Neural cell (in vitro differentiated cells): ENCODE measurements at regions not wholly inside any gene's neighbourhood (a gene's known extent, or its start where the extent isn't known, plus 50 kb on each side); places are given as distances from the start of the nearest gene placed in this dataset.

Source experiments
- H2AFZ ChIP-seq: fragments of 200-600, 300-800 bp; sonication (generic), shearing (Covaris generic); 2 replicates; pipeline ENCODE4 v1.6.0; 2014; ENCODE audit warnings: low read depth, mild to moderate bottlenecking, antibody characterized with exemption, low read length, moderate library complexity
- H3F3A ChIP-seq: fragments of 200-600 bp; shearing (Covaris generic); 2 replicates; pipeline ENCODE4 v1.6.1; 2016; ENCODE audit warnings: mild to moderate bottlenecking, moderate library complexity, mixed read lengths, antibody characterized with exemption, low read length; ENCODE audit not compliant: insufficient read depth, poor library complexity, severe bottlenecking
- H3K27ac ChIP-seq: fragments of 200-600, 300-800 bp; sonication (generic), shearing (Covaris generic); 2 replicates; pipeline ENCODE4 v1.5.1; 2014; ENCODE audit warnings: mild to moderate bottlenecking, low read length, moderate library complexity
- H3K27me3 ChIP-seq: fragments of 300-800, 200-600 bp; sonication (generic), shearing (Covaris generic); 2 replicates; pipeline ENCODE4 v1.6.0; 2014; ENCODE audit warnings: mild to moderate bottlenecking, low read depth, low read length, moderate library complexity; ENCODE audit not compliant: insufficient read depth
- H3K36me3 ChIP-seq: fragments of 300-800, 200-600 bp; sonication (generic), shearing (Covaris generic); 2 replicates; pipeline ENCODE4 v1.5.1; 2014; ENCODE audit warnings: mild to moderate bottlenecking, antibody characterized with exemption, low read length, moderate library complexity; ENCODE audit not compliant: insufficient read depth
- H3K4me2 ChIP-seq: fragments of 300-800, 200-600 bp; sonication (generic), shearing (Covaris generic); 2 replicates; pipeline ENCODE4 v1.6.0; 2014; ENCODE audit warnings: mild to moderate bottlenecking, low read length
- H3K4me3 ChIP-seq: fragments of 300-800, 200-600 bp; sonication (generic), shearing (Covaris generic); 2 replicates; pipeline ENCODE4 v1.5.1; 2014; ENCODE audit warnings: mild to moderate bottlenecking, low read length, moderate library complexity
- H3K79me2 ChIP-seq: fragments of 200-600 bp; shearing (Covaris generic); replicated peaks from 2 replicates; pipeline ENCODE4 v1.6.0; 2014; ENCODE audit warnings: mild to moderate bottlenecking, low read length, moderate library complexity; ENCODE audit not compliant: insufficient read depth
- H3K9ac ChIP-seq: fragments of 300-800, 200-600 bp; sonication (generic), shearing (Covaris generic); 2 replicates; pipeline ENCODE4 v1.6.1; 2016; ENCODE audit warnings: mild to moderate bottlenecking, low read length, mixed read lengths
- H3K9me2 ChIP-seq: fragments of 200-600 bp; shearing (Covaris generic); 2 replicates; pipeline ENCODE4 v1.6.1; 2016; ENCODE audit warnings: mild to moderate bottlenecking, low read length, mixed read lengths; ENCODE audit not compliant: insufficient read depth
- H3K9me3 ChIP-seq: fragments of 200-600, 300-800 bp; sonication (generic), shearing (Covaris generic); 2 replicates; pipeline ENCODE4 v1.6.1; 2016; ENCODE audit warnings: mild to moderate bottlenecking, mixed run types, low read length, moderate library complexity, mixed read lengths
- H4K20me1 ChIP-seq: fragments of 200-600 bp; shearing (Covaris generic); 2 replicates; pipeline ENCODE4 v1.6.1; 2016; ENCODE audit warnings: mild to moderate bottlenecking, mixed run types; ENCODE audit not compliant: insufficient read depth
- EP300 ChIP-seq: fragments of 450-650 bp; conservative IDR thresholded peaks from 2 replicates; pipeline ENCODE4 v1.6.1; 2014; ENCODE audit warnings: antibody characterized with exemption, mild to moderate bottlenecking, moderate library complexity; ENCODE audit not compliant: poor library complexity, severe bottlenecking
- EZH2 ChIP-seq: fragments of 200-600, 300-800 bp; shearing (Covaris generic), sonication (generic); IDR thresholded peaks from 2 replicates; pipeline ENCODE4 v1.6.1; 2014; ENCODE audit warnings: antibody characterized with exemption, low read length, borderline replicate concordance, mild to moderate bottlenecking; ENCODE audit not compliant: insufficient read depth, poor library complexity, severe bottlenecking
- MXI1 ChIP-seq: fragments of 450-650 bp; conservative IDR thresholded peaks from 2 replicates; pipeline ENCODE4 v1.6.1; 2014; ENCODE audit warnings: antibody characterized with exemption, mild to moderate bottlenecking; ENCODE audit not compliant: poor library complexity, severe bottlenecking
- POLR2AphosphoS5 ChIP-seq: IDR thresholded peaks from 2 replicates; pipeline ENCODE4 v1.6.1; 2012
- RAD21 ChIP-seq: fragments of 450-650 bp; conservative IDR thresholded peaks from 2 replicates; pipeline ENCODE4 v1.6.1; 2014; ENCODE audit warnings: antibody characterized with exemption, mild to moderate bottlenecking, moderate library complexity
- SMC3 ChIP-seq: fragments of 450-650 bp; conservative IDR thresholded peaks from 2 replicates; pipeline ENCODE4 v1.6.1; 2014; ENCODE audit warnings: antibody characterized with exemption, mild to moderate bottlenecking, moderate library complexity; ENCODE audit not compliant: poor library complexity
- TAF1 ChIP-seq: IDR thresholded peaks from 2 replicates; pipeline ENCODE4 v1.6.1; 2012; ENCODE audit warnings: low read depth
- TF ChIP-seq, protein P1 (sequence below): fragments of 450-650 bp; IDR thresholded peaks from 2 replicates; pipeline ENCODE4 v1.5.1; 2014; ENCODE audit warnings: antibody characterized with exemption, mild to moderate bottlenecking, moderate library complexity; ENCODE audit not compliant: poor library complexity, severe bottlenecking
- TF ChIP-seq, protein P2 (sequence below): IDR thresholded peaks from 2 replicates; pipeline ENCODE4 v1.6.1; 2012; ENCODE audit warnings: borderline replicate concordance

DNA sequence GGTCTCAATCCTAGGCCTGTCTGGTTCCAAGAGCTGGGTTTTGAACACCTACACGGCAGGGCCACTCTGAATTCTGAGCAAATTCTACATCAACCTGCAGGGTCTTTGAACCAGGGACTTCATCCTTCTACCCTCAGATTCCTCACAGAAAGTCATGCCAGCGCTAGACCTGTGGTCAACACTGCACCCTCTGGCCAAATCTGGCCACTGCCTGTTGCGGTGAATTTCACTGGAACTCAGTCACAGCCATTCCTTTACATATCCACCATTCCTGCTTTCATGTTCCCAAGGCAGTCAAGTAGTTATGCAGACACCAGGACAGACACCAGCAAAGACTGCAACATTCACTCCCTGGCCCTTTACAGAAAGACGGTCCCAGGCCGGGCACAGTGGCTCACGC lies 144.6 kb downstream of the C16orf95 start:
- Histone ChIP-seq H2AFZ (no peak overlapping the region), H3F3A (no peaks in the 10 kb centered on the region), H3K4me3 (no peak overlapping the region), H3K9ac (no peak overlapping the region), H3K4me2 (no peak overlapping the region), H3K36me3 (no peaks in the 10 kb centered on the region), H3K27me3 (no peaks in the 10 kb centered on the region), H3K79me2 (no peaks in the 10 kb centered on the region), H3K9me2 (no peaks in the 10 kb centered on the region), H3K9me3 (no peaks in the 10 kb centered on the region), H3K27ac (no peak overlapping the region), H4K20me1 (no peaks in the 10 kb centered on the region)
- TF ChIP-seq, protein P1, sequence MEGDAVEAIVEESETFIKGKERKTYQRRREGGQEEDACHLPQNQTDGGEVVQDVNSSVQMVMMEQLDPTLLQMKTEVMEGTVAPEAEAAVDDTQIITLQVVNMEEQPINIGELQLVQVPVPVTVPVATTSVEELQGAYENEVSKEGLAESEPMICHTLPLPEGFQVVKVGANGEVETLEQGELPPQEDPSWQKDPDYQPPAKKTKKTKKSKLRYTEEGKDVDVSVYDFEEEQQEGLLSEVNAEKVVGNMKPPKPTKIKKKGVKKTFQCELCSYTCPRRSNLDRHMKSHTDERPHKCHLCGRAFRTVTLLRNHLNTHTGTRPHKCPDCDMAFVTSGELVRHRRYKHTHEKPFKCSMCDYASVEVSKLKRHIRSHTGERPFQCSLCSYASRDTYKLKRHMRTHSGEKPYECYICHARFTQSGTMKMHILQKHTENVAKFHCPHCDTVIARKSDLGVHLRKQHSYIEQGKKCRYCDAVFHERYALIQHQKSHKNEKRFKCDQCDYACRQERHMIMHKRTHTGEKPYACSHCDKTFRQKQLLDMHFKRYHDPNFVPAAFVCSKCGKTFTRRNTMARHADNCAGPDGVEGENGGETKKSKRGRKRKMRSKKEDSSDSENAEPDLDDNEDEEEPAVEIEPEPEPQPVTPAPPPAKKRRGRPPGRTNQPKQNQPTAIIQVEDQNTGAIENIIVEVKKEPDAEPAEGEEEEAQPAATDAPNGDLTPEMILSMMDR: no peak
- TF ChIP-seq MXI1 (no peak), TAF1 (no peak), EP300 (no peak), RAD21 (no peak), SMC3 (no peak), POLR2AphosphoS5 (no peak), EZH2 (no peak)
- TF ChIP-seq, protein P2, sequence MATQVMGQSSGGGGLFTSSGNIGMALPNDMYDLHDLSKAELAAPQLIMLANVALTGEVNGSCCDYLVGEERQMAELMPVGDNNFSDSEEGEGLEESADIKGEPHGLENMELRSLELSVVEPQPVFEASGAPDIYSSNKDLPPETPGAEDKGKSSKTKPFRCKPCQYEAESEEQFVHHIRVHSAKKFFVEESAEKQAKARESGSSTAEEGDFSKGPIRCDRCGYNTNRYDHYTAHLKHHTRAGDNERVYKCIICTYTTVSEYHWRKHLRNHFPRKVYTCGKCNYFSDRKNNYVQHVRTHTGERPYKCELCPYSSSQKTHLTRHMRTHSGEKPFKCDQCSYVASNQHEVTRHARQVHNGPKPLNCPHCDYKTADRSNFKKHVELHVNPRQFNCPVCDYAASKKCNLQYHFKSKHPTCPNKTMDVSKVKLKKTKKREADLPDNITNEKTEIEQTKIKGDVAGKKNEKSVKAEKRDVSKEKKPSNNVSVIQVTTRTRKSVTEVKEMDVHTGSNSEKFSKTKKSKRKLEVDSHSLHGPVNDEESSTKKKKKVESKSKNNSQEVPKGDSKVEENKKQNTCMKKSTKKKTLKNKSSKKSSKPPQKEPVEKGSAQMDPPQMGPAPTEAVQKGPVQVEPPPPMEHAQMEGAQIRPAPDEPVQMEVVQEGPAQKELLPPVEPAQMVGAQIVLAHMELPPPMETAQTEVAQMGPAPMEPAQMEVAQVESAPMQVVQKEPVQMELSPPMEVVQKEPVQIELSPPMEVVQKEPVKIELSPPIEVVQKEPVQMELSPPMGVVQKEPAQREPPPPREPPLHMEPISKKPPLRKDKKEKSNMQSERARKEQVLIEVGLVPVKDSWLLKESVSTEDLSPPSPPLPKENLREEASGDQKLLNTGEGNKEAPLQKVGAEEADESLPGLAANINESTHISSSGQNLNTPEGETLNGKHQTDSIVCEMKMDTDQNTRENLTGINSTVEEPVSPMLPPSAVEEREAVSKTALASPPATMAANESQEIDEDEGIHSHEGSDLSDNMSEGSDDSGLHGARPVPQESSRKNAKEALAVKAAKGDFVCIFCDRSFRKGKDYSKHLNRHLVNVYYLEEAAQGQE: no peak

DNA sequence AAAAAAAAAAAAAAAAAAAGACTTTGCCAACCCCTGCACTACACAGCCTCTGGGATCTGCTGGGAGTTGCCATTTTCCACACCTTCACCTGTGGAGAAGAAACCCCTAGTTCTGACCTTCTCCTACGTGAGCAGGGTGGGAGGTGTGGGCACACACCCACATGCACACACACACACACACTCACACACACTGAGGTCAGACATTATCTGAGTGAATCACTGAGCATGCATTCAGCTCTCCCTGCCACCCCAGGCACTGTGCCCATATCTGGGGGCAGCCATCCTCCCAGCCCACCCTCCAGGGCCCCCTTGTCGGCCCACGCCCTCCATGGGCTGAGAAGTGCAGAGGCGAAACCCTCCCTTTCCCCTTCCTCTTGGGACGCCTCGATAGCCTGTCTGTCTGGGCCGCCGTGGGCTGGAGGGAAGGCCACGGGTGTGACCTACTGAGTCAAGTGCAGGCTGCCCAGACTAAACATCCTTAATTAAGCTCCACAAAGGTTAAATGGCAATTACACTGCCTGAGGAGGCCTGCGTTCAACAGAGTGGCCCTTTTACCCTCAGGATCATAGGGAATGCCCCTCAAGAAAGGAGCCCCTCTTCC lies 143.8 kb downstream of the C16orf95 start:
- Histone ChIP-seq H3K79me2 (no peaks in the 10 kb centered on the region), H3K36me3 (no peaks in the 10 kb centered on the region), H3F3A (no peaks in the 10 kb centered on the region), H3K27ac (no peak overlapping the region), H3K27me3 (no peaks in the 10 kb centered on the region), H3K4me3 (no peak overlapping the region), H4K20me1 (no peaks in the 10 kb centered on the region), H3K9ac (no peak overlapping the region), H3K9me2 (no peaks in the 10 kb centered on the region), H2AFZ (no peak overlapping the region), H3K4me2 (no peak overlapping the region), H3K9me3 (no peaks in the 10 kb centered on the region)
- TF ChIP-seq EZH2: no peak
- TF ChIP-seq, protein P1: no peak
- no peak for TF ChIP-seq SMC3
- TF ChIP-seq MXI1: no peak
- no peak for TF ChIP-seq EP300
- TF ChIP-seq, protein P2: no peak
- no peak for TF ChIP-seq POLR2AphosphoS5
- TF ChIP-seq TAF1: no peak
- TF ChIP-seq RAD21: no peak
